Prostate gland (tissue), 2 donors: ENCODE measurements at regions not wholly inside any gene's neighbourhood (a gene's known extent, or its start where the extent isn't known, plus 50 kb on each side); places are given as distances from the start of the nearest gene placed in this dataset.

Experiments used
- POLR2A ChIP-seq: fragments of 450-650 bp; IDR thresholded peaks from one replicate; pipeline ENCODE4 v1.6.1; 2016; ENCODE audit warnings: antibody characterized with exemption, mild to moderate bottlenecking
- TF ChIP-seq, protein P1 (sequence below), 4 experiments: fragments of 200-600 bp in 2 of 4; fragments of 450-650 bp in 2 of 4; sonication (generic) in 2 of 4; IDR thresholded peaks; 1 replicate in 3 of 4; 2 replicates in 1 of 4; pipeline ENCODE4 v1.5.1; 2016 to 2019; ENCODE audit warnings: antibody characterized with exemption in 4 of 4, mild to moderate bottlenecking in 2 of 4, moderate library complexity in 2 of 4

DNA sequence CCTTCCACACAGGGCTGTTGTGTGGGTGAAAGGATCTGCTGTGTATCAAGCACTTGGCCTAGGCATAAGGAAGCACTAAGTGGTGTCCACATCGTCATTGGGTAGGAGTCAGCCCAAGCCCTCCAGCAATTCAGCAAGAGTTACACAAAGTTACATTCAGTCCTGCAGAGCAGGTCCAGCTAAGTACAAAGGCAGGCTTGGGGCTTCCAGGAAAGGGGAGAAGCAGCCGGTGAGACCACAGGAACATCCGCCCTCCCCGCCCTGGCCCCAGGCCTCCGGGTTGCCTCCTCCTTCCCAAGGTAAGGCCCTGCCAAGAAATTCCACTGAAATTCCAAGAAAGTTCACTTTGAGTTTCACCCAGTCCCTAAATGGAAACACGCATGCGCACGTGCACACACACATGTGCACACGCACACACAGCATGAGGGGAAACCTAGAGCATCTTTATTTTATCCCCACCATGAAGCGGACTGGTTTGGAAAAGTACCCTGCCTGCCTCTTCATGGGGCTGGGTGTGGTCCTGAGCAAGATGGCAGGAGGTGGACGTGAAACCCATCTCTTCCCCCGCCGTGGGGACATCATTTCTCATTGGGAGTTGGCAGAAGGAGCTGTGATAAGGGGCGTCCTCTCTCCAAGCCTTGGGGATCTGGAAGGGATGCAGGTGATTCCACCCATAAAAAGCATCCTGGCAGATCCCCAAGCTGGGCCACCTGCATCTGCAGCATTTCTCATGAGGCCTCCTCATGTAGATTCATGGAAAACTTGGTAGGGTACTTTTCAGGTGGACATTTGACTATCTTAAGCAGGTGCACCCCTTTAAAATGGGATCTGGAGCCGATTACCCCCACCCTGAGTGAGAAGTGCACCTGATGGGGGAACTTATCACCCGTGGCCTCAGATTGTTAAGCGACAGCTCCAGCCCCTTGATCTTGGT, 69.1 kb upstream of the NANOS1 start:
- TF ChIP-seq, protein P1, sequence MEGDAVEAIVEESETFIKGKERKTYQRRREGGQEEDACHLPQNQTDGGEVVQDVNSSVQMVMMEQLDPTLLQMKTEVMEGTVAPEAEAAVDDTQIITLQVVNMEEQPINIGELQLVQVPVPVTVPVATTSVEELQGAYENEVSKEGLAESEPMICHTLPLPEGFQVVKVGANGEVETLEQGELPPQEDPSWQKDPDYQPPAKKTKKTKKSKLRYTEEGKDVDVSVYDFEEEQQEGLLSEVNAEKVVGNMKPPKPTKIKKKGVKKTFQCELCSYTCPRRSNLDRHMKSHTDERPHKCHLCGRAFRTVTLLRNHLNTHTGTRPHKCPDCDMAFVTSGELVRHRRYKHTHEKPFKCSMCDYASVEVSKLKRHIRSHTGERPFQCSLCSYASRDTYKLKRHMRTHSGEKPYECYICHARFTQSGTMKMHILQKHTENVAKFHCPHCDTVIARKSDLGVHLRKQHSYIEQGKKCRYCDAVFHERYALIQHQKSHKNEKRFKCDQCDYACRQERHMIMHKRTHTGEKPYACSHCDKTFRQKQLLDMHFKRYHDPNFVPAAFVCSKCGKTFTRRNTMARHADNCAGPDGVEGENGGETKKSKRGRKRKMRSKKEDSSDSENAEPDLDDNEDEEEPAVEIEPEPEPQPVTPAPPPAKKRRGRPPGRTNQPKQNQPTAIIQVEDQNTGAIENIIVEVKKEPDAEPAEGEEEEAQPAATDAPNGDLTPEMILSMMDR (IDR thresholded peaks at IDR 0.05): no peak
- TF ChIP-seq POLR2A: no peak
